HT1080 (cell line): ENCODE measurements at regions not wholly inside any gene's neighbourhood (a gene's known extent, or its start where the extent isn't known, plus 50 kb on each side); places are given as distances from the start of the nearest gene placed in this dataset.
"Not testable (repeated sequence)": the region's sequence is repeated elsewhere in the genome, so short reads cannot be mapped to it uniquely, and the experiment has no call there.

Experiments used
- DNase-seq: peaks from one replicate; pipeline ENCODE4 v3.0.0-alpha.2; 2015; ENCODE audit warnings: low read depth

GRCh38 chr11:19436932-19437331, 196.2 kb upstream of the E2F8 start:
- no peak for DNase-seq

GRCh38 chr11:19435306-19435989, 194.7 kb upstream of the E2F8 start:
- DNase-seq = no peak

- DNase-seq = no peak
Observed at GRCh38 chr11:19433791-19434190, 193.0 kb upstream of the E2F8 start.

- no peak for DNase-seq
Observed at GRCh38 chr11:19433367-19433766, 192.6 kb upstream of the E2F8 start.

- DNase-seq = peak; percentile 78
Observed at GRCh38 chr11:19432370-19433061, 191.8 kb upstream of the E2F8 start.

- DNase-seq = no peak
Observed at GRCh38 chr11:19430754-19431398, 190.1 kb upstream of the E2F8 start.

GRCh38 chr11:19430346-19430745, 189.6 kb upstream of the E2F8 start:
- no peak for DNase-seq

GRCh38 chr11:19429108-19429760, 188.5 kb upstream of the E2F8 start:
- no peak for DNase-seq

- DNase-seq = peak; percentile 80
Observed at GRCh38 chr11:19428206-19429002, 187.7 kb upstream of the E2F8 start.

- no peak for DNase-seq
Observed at GRCh38 chr11:19426756-19427403, 186.1 kb upstream of the E2F8 start.

- DNase-seq = no peak
Observed at GRCh38 chr11:19426011-19426755, 185.4 kb upstream of the E2F8 start.

- no peak for DNase-seq
Observed at GRCh38 chr11:19422276-19422675, 181.5 kb upstream of the E2F8 start.

- DNase-seq = no peak
Observed at GRCh38 chr11:19420868-19421533, 180.3 kb upstream of the E2F8 start.

- no peak for DNase-seq
Observed at GRCh38 chr11:19419808-19420207, 179.1 kb upstream of the E2F8 start.

GRCh38 chr11:19419021-19419750, 178.4 kb upstream of the E2F8 start:
- DNase-seq = no peak

- no peak for DNase-seq
Observed at GRCh38 chr11:19418221-19418620, 177.5 kb upstream of the E2F8 start.

- DNase-seq = not testable (repeated sequence)
Observed at GRCh38 chr11:19412070-19412469, 171.3 kb upstream of the E2F8 start.

- no peak for DNase-seq
Observed at GRCh38 chr11:19410032-19410431, 169.3 kb upstream of the E2F8 start.

- DNase-seq = no peak
Observed at GRCh38 chr11:19409307-19409706, 168.6 kb upstream of the E2F8 start.
